CD4-positive, alpha-beta T cell (primary cell): ENCODE measurements at regions not wholly inside any gene's neighbourhood (a gene's known extent, or its start where the extent isn't known, plus 50 kb on each side); places are given as distances from the start of the nearest gene placed in this dataset. TPM values are rescaled to one million over a fixed set of nuclear protein-coding genes. Genes with fewer than 3 reads are reported as not detected.

Source experiments
- ATAC-seq: fragments of 200-7000 bp; cut with Tn5 transposase; one replicate; pipeline ENCODE4 v1.10.0; 2022; ENCODE audit warnings: mild to moderate bottlenecking; ENCODE audit not compliant: poor library complexity
- CTCF ChIA-PET: fragments of 350-600 bp; sonication (Branson Sonifier 250); formaldehyde crosslinking; loops from one replicate; lab custom pipeline; 2021; ENCODE audit warnings: antibody characterized with exemption, inconsistent platforms; lab: Charles Lee
- POLR2A ChIA-PET: fragments of 350-600 bp; sonication (Branson Sonifier 250); formaldehyde crosslinking; loops from one replicate; lab custom pipeline; 2021; ENCODE audit warnings: antibody characterized with exemption, inconsistent platforms; lab: Charles Lee
- DNase-seq, 14 experiments: peaks; one replicate each; pipeline ENCODE4 v3.0.0-alpha.2; 2013 to 2020; ENCODE audit warnings: mixed read lengths in 2 of 14
- H3K27ac ChIP-seq, 2 donors: one replicate each; pipeline versions ENCODE4 v1.5.1 to v1.7.0; 2013; ENCODE audit warnings: low read length in 2 of 2, low read depth in 1 of 2, mild to moderate bottlenecking in 1 of 2
- H3K27me3 ChIP-seq, 2 experiments: 1 replicate in 1 of 2; 2 replicates in 1 of 2; pipeline versions ENCODE4 v1.6.1 to v1.7.0; 2013; ENCODE audit warnings: low read length in 2 of 2, control low read depth in 1 of 2, mild to moderate bottlenecking in 1 of 2, moderate library complexity in 1 of 2; ENCODE audit not compliant: insufficient read depth in 2 of 2, control insufficient read depth in 1 of 2
- H3K36me3 ChIP-seq: one replicate; pipeline ENCODE4 v1.6.1; 2013; ENCODE audit warnings: low read length, control low read depth; ENCODE audit not compliant: insufficient read depth
- H3K4me1 ChIP-seq: one replicate; pipeline ENCODE4 v1.6.1; 2013; ENCODE audit warnings: low read length, control low read depth; ENCODE audit not compliant: insufficient read depth
- H3K4me3 ChIP-seq: one replicate; pipeline ENCODE4 v1.5.1; 2013; ENCODE audit warnings: mild to moderate bottlenecking, low read length, moderate library complexity
- H3K9me3 ChIP-seq, 2 experiments: 1 replicate in 1 of 2; 2 replicates in 1 of 2; pipeline versions ENCODE4 v1.6.1 to v1.7.0; 2013; ENCODE audit warnings: low read length in 2 of 2, mild to moderate bottlenecking in 2 of 2, control low read depth in 1 of 2, moderate library complexity in 1 of 2; ENCODE audit not compliant: control insufficient read depth in 1 of 2, insufficient read depth in 1 of 2
- H3K27ac Mint-ChIP-seq: one replicate; pipeline ENCODE4 v1.8.0; 2020; ENCODE audit warnings: mixed read lengths
- H3K27me3 Mint-ChIP-seq: one replicate; pipeline ENCODE4 v1.8.0; 2021; ENCODE audit warnings: mixed read lengths
- H3K36me3 Mint-ChIP-seq: one replicate; pipeline ENCODE4 v1.8.0; 2021; ENCODE audit warnings: low read depth, mixed read lengths
- H3K4me1 Mint-ChIP-seq: one replicate; pipeline ENCODE4 v1.8.0; 2021; ENCODE audit warnings: low read depth, mixed read lengths
- H3K4me3 Mint-ChIP-seq: one replicate; pipeline ENCODE4 v1.8.0; 2020; ENCODE audit warnings: mild to moderate bottlenecking, mixed read lengths
- H3K9me3 Mint-ChIP-seq: one replicate; pipeline ENCODE4 v1.8.0; 2020; ENCODE audit warnings: mixed read lengths
- intact Hi-C, 2 experiments: fragments of 100-400 bp; cut with DNase I in 1 of 2; cut with micrococcal nuclease in 1 of 2; formaldehyde crosslinking; loops; one replicate each; pipeline versions ENCODE4 v1.15.1 to v1.9.0; 2023 to 2025; cut with DNase I, micrococcal nuclease
- microRNA-seq: library from miRNA; unstranded; fragments of <30 nt; microRNA quantifications from one replicate; pipeline ENCODE4 v1.2.0, GENCODE V29; 2021; ENCODE audit warnings: borderline microRNAs expressed, borderline replicate concordance
- TF ChIP-seq, protein P1 (sequence below): fragments of 200-600 bp; IDR thresholded peaks from one replicate; pipeline ENCODE4 v1.8.0; 2022; ENCODE audit warnings: antibody characterized with exemption, mild to moderate bottlenecking

DNA sequence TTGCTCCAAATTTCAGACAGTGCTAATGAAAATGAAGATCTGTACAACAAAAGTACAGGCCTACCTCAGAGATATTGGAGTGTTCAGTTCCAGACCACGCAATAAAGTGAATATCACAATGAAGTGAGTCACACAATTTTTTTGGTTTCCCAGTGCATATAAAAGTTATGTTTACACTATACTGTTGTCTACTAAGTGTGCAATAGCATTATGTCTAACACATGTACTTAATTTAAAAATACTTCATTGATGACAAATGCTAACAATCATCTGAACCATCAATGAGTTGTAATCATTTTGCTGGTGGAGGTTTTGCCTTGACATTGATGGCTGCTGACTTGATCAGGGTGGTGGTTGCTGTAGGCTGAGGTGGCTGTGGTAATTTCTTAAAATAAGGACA, 60.6 kb upstream of the E2F8 start:
- ATAC-seq (no peak), DNase-seq (no peak)
- Histone ChIP-seq H3K27me3 (peaks cover 6 to 11% of the 10 kb centered on the region in 2 experiments), H3K4me1 (no peaks in the 10 kb centered on the region), H3K9me3 (no peaks in the 10 kb centered on the region), H3K4me3 (no peak overlapping the region), H3K27ac (no peak overlapping the region), H3K36me3 (no peaks in the 10 kb centered on the region)
- no peaks in the 10 kb centered on the region for H3K9me3 Mint-ChIP-seq
- no peak overlapping the region for H3K4me3 Mint-ChIP-seq
- CTCF ChIA-PET: no interaction called here
- H3K4me1 Mint-ChIP-seq: no peaks in the 10 kb centered on the region
- no peaks in the 10 kb centered on the region for H3K36me3 Mint-ChIP-seq
- TF ChIP-seq, protein P1, sequence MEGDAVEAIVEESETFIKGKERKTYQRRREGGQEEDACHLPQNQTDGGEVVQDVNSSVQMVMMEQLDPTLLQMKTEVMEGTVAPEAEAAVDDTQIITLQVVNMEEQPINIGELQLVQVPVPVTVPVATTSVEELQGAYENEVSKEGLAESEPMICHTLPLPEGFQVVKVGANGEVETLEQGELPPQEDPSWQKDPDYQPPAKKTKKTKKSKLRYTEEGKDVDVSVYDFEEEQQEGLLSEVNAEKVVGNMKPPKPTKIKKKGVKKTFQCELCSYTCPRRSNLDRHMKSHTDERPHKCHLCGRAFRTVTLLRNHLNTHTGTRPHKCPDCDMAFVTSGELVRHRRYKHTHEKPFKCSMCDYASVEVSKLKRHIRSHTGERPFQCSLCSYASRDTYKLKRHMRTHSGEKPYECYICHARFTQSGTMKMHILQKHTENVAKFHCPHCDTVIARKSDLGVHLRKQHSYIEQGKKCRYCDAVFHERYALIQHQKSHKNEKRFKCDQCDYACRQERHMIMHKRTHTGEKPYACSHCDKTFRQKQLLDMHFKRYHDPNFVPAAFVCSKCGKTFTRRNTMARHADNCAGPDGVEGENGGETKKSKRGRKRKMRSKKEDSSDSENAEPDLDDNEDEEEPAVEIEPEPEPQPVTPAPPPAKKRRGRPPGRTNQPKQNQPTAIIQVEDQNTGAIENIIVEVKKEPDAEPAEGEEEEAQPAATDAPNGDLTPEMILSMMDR: no peak
- intact Hi-C loops: no loop called here
- peaks cover 31% of the 10 kb centered on the region for H3K27me3 Mint-ChIP-seq
- H3K27ac Mint-ChIP-seq: no peak overlapping the region
- POLR2A ChIA-PET: no interaction called here

DNA sequence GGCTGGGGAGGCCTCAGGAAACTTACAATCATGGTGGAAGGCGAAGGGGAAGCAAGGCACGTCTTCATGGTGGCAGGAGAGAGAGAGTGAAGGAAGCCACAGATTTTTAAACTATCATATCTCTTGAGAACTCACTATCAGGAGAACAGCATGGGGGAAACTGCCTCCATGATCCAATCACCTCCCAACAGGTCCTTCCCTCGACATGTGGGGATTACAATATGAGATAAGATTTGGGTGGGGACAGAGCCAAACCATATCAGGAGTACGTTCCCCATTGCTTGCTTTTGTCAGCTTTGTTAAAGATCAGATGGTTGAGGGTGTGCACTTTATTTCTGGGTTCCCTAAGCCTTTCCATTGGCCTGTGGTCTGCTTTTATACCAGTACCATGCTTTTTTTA, 53.7 kb upstream of the E2F8 start:
- no peak overlapping the region for H3K4me3 Mint-ChIP-seq
- H3K4me1 ChIP-seq: no peaks in the 10 kb centered on the region
- DNase-seq (no peak), ATAC-seq (no peak)
- TF ChIP-seq, protein P1: no peak
- H3K27me3 Mint-ChIP-seq: peaks cover 44% of the 10 kb centered on the region
- no peaks in the 10 kb centered on the region for H3K36me3 Mint-ChIP-seq
- intact Hi-C loops: no loop called here
- H3K9me3 Mint-ChIP-seq: no peaks in the 10 kb centered on the region
- no peaks in the 10 kb centered on the region for H3K9me3 ChIP-seq
- no peak overlapping the region for H3K27ac ChIP-seq
- no peaks in the 10 kb centered on the region for H3K4me1 Mint-ChIP-seq
- no peaks in the 10 kb centered on the region for H3K36me3 ChIP-seq
- peaks cover 6 to 11% of the 10 kb centered on the region in 2 experiments for H3K27me3 ChIP-seq
- ChIA-PET POLR2A (interaction anchor here (0.7 kb wide), 1 partner anchor 151 kb away, joined by 3 read pairs; no protein-coding TSS in a partner anchor), CTCF (interaction anchor here (0.6 kb wide), 1 partner anchor 13 kb away, joined by 3 read pairs; no protein-coding TSS in a partner anchor)
- H3K4me3 ChIP-seq: no peak overlapping the region
- no peak overlapping the region for H3K27ac Mint-ChIP-seq

DNA sequence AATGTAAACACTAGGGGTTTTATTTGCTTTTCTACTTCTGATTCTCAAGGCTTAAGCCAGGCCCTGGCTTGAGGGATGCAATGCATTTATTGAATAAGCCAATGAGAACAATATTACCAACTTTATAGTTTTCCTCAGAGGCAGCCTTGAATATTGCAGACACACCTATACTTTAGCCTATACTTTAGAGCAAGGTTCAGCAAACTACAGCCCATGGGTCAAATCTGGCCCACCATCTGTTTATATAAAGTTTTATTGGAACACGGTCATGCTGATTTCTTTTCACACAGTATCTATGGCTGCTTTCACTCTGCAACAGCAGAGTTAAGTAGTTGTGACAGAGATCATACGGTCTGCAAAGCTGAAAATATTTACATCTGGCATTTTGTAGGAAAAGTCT, 50.3 kb upstream of the E2F8 start:
- POLR2A ChIA-PET: no interaction called here

More for the DNA sequence above, 50.3 kb upstream of the E2F8 start:
- Mint-ChIP-seq H3K9me3 (no peaks in the 10 kb centered on the region), H3K27ac (no peak overlapping the region), H3K4me3 (no peak overlapping the region), H3K36me3 (no peaks in the 10 kb centered on the region), H3K27me3 (peaks cover 24% of the 10 kb centered on the region), H3K4me1 (no peaks in the 10 kb centered on the region)
- intact Hi-C loops: no loop called here
- no peaks in the 10 kb centered on the region for H3K4me1 ChIP-seq
- no peaks in the 10 kb centered on the region for H3K9me3 ChIP-seq
- TF ChIP-seq, protein P1: no peak
- H3K36me3 ChIP-seq: no peaks in the 10 kb centered on the region
- ATAC-seq (no peak), DNase-seq (no peak)
- H3K4me3 ChIP-seq: no peak overlapping the region
- no peak overlapping the region for H3K27ac ChIP-seq
- CTCF ChIA-PET: no interaction called here
- H3K27me3 ChIP-seq: no peaks in the 10 kb centered on the region

Small RNA genes in the stretch of these regions (microRNA-seq; reads per million reads assigned to microRNA genes)
- not detected for gene MIR4486
